Nephron progenitor cell (in vitro differentiated cells): ENCODE measurements at regions not wholly inside any gene's neighbourhood (a gene's known extent, or its start where the extent isn't known, plus 50 kb on each side); places are given as distances from the start of the nearest gene placed in this dataset.

Experiments
- DNase-seq: peaks from one replicate; pipeline ENCODE4 v3.0.0; 2021
- H3K27ac Mint-ChIP-seq: 2 replicates; pipeline ENCODE4 v1.8.0; 2021; ENCODE audit warnings: mild to moderate bottlenecking, moderate library complexity, mixed read lengths
- H3K27me3 Mint-ChIP-seq: 2 replicates; pipeline ENCODE4 v1.8.0; 2021; ENCODE audit warnings: mild to moderate bottlenecking, low read depth, mixed read lengths; ENCODE audit not compliant: poor library complexity
- H3K36me3 Mint-ChIP-seq: 2 replicates; pipeline ENCODE4 v1.8.0; 2021; ENCODE audit warnings: low read depth, mixed read lengths
- H3K4me1 Mint-ChIP-seq: 2 replicates; pipeline ENCODE4 v1.8.0; 2021; ENCODE audit warnings: mixed read lengths
- H3K4me3 Mint-ChIP-seq: 2 replicates; pipeline ENCODE4 v1.8.0; 2021; ENCODE audit warnings: mild to moderate bottlenecking, moderate library complexity, mixed read lengths
- H3K9me3 Mint-ChIP-seq: 2 replicates; pipeline ENCODE4 v1.8.0; 2021; ENCODE audit warnings: mild to moderate bottlenecking, moderate library complexity, mixed read lengths
- TF ChIP-seq, protein P1 (sequence below): fragments of 200-600 bp; sonication (generic); IDR thresholded peaks from 2 replicates; pipeline ENCODE4 v1.5.0; 2021; ENCODE audit warnings: antibody characterized with exemption

DNA sequence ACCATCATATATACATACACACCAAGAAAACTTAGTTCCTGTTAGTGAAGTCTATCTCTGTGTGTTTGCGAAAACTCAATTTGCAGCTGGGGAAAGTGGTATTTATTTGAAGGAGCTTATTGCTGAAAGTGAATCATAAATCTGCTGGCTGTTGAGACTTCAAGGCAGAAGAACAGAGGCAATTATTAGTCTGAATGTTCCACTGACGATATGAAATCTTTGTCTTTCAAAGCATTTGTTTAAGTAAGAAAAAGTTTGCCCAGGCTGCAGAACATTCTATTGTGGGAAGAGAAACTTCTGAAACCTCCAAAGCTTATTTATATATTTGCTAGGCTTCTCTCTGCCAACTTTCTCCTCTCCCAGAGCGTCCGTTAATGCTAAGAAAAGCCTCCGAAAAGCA lies 255.7 kb upstream of the TMPO start:
- Mint-ChIP-seq H3K9me3 (no peaks in the 10 kb centered on the region), H3K27me3 (no peaks in the 10 kb centered on the region), H3K4me3 (no peak overlapping the region), H3K36me3 (no peaks in the 10 kb centered on the region), H3K4me1 (no peaks in the 10 kb centered on the region), H3K27ac (no peak overlapping the region)
- no peak for DNase-seq
- TF ChIP-seq, protein P1, sequence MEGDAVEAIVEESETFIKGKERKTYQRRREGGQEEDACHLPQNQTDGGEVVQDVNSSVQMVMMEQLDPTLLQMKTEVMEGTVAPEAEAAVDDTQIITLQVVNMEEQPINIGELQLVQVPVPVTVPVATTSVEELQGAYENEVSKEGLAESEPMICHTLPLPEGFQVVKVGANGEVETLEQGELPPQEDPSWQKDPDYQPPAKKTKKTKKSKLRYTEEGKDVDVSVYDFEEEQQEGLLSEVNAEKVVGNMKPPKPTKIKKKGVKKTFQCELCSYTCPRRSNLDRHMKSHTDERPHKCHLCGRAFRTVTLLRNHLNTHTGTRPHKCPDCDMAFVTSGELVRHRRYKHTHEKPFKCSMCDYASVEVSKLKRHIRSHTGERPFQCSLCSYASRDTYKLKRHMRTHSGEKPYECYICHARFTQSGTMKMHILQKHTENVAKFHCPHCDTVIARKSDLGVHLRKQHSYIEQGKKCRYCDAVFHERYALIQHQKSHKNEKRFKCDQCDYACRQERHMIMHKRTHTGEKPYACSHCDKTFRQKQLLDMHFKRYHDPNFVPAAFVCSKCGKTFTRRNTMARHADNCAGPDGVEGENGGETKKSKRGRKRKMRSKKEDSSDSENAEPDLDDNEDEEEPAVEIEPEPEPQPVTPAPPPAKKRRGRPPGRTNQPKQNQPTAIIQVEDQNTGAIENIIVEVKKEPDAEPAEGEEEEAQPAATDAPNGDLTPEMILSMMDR: no peak

DNA sequence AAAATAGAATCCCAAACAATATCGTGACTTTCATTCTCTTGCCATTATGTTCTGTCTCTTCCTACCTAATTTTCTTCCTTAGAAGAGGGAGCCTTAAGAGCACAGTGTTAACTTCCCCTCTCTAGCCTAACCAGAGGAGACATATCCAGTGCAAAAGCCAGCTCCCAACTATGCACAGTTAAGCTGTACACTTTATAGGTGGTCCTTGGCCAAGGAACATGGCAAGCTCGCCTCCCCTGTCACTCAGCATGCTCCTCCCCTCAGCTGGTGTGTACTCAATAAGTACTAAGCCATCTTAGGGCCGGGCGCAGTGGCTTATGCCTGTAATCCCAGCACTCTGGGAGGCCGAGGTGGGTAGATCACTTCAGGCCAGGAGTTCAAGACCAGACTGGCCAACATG lies 255.1 kb upstream of the TMPO start:
- TF ChIP-seq, protein P1: no peak
- no peak overlapping the region for H3K4me3 Mint-ChIP-seq
- H3K4me1 Mint-ChIP-seq: no peaks in the 10 kb centered on the region
- H3K9me3 Mint-ChIP-seq: no peaks in the 10 kb centered on the region
- H3K27ac Mint-ChIP-seq: no peak overlapping the region
- H3K36me3 Mint-ChIP-seq: no peaks in the 10 kb centered on the region
- no peak for DNase-seq
- no peaks in the 10 kb centered on the region for H3K27me3 Mint-ChIP-seq

DNA sequence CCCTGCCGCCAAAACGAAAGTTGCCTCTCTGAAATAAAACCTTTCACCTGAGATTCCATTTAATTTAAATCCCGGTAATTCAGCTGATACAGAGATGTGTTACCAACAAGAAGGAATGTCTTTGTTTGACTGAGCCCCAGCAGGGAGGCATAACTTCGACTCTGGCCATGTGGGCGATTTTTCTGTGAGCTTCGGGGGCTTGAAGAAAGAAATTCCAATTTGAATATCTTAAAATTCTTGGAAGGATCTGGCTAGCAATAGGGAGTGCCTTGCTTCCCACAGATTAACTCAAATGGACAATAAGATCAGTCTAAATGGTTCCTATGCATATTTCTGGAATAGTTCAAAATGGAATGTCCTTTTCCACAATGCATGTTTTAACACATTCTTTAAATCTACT lies 252.5 kb upstream of the TMPO start:
- H3K4me1 Mint-ChIP-seq: no peaks in the 10 kb centered on the region
- no peak overlapping the region for H3K4me3 Mint-ChIP-seq
- TF ChIP-seq, protein P1: no peak
- H3K27ac Mint-ChIP-seq: no peak overlapping the region
- DNase-seq: no peak
- H3K9me3 Mint-ChIP-seq: peaks cover 18% of the 10 kb centered on the region
- peaks cover 5% of the 10 kb centered on the region for H3K36me3 Mint-ChIP-seq
- no peaks in the 10 kb centered on the region for H3K27me3 Mint-ChIP-seq

DNA sequence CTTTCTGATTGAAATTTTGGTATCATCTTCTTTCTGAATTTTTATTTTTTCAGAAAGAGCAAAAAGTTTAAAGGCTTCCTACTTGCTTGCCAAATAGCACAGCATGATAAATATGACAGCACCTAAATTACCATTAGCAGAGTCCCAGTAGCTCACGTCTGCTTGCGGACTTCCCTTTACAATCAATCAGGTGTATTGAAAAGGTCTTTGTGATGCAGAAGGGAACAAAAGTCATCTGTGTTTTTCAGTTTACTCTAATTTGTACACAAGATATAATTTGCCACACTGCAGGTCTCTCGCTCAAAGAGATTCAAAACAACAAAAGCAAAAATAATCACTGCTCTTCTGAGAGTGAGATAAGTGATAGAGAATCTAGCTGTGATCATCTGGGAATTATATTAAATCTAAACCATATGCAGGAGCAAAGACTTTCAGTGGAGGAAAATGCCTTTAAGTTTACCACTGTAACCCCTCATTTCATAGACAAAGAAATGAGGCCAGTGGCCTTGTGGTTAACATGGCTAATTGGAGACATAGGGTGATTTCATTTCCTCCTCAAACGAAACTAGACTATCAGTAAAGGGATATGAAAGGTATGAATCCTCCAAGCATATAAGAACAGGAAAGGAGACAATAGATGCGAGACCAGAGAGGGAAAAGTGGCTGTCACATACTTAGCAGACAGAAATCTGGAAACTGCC lies 240.8 kb upstream of the TMPO start:
- peaks cover 3% of the 10 kb centered on the region for H3K27me3 Mint-ChIP-seq
- no peak overlapping the region for H3K4me3 Mint-ChIP-seq
- H3K36me3 Mint-ChIP-seq: no peaks in the 10 kb centered on the region
- DNase-seq: no peak
- peaks cover 5% of the 10 kb centered on the region for H3K9me3 Mint-ChIP-seq
- TF ChIP-seq, protein P1: no peak
- H3K4me1 Mint-ChIP-seq: no peaks in the 10 kb centered on the region
- H3K27ac Mint-ChIP-seq: no peak overlapping the region

DNA sequence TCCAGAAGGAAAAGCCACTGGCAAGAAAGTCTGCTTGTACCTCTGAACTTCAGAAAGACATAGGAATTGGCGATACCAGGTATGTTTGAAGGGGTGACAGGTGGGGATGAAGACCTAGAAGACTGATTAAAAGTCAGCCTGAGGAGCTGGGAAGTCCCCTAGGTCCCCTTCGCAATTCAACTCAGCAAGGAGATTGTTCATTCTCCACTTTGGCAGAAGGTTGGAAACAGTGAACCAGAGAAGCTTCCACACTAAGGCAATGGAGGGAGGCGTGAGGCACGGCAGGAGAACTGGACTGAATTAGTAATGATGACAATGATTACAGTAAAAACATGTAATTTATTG lies 240.3 kb upstream of the TMPO start:
- DNase-seq: no peak
- Mint-ChIP-seq H3K36me3 (no peaks in the 10 kb centered on the region), H3K4me1 (no peaks in the 10 kb centered on the region), H3K27ac (no peak overlapping the region), H3K4me3 (no peak overlapping the region), H3K9me3 (no peaks in the 10 kb centered on the region), H3K27me3 (peaks cover 3% of the 10 kb centered on the region)
- TF ChIP-seq, protein P1: no peak

DNA sequence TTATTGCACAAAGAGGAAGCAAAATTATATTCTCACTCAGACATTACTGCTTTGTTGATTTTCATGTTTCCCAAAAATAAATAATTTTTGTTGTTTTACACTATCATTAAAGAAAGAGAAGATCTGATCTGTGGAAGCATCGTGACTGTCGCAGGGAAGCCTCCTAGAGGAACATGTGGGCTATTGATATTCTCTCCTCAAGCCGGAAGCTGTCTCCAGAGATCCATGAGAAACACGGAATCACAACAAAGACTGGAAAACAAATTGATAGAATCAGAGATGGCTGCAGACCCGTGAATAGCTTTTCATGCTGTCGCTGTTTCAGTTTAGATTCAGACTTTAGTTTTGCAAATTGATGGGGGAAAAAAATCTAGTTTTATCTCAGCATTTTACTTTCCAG lies 235.2 kb upstream of the TMPO start:
- TF ChIP-seq, protein P1: no peak
- Mint-ChIP-seq H3K4me1 (no peaks in the 10 kb centered on the region), H3K36me3 (no peaks in the 10 kb centered on the region), H3K9me3 (no peaks in the 10 kb centered on the region), H3K27me3 (peaks cover 3% of the 10 kb centered on the region), H3K27ac (no peak overlapping the region), H3K4me3 (no peak overlapping the region)
- no peak for DNase-seq
